Muscle of leg (tissue), 3 donors: ENCODE measurements at regions not wholly inside any gene's neighbourhood (a gene's known extent, or its start where the extent isn't known, plus 50 kb on each side); places are given as distances from the start of the nearest gene placed in this dataset.

ENCODE experiments used
- DNase-seq: peaks from one replicate; pipeline ENCODE4 v3.0.0; 2013
- H3K27ac ChIP-seq: one replicate; pipeline ENCODE4 v1.5.1; 2013; ENCODE audit warnings: mild to moderate bottlenecking, low read length, control low read depth
- H3K27me3 ChIP-seq: one replicate; pipeline ENCODE4 v1.6.1; 2013; ENCODE audit warnings: low read length; ENCODE audit not compliant: control insufficient read depth, insufficient read depth
- H3K36me3 ChIP-seq: one replicate; pipeline ENCODE4 v1.6.1; 2013; ENCODE audit warnings: low read length; ENCODE audit not compliant: control insufficient read depth, insufficient read depth
- H3K4me1 ChIP-seq: one replicate; pipeline ENCODE4 v1.6.1; 2013; ENCODE audit warnings: low read length; ENCODE audit not compliant: control insufficient read depth, insufficient read depth
- H3K4me3 ChIP-seq: one replicate; pipeline ENCODE4 v1.5.1; 2013; ENCODE audit warnings: low read length, control low read depth
- H3K9me3 ChIP-seq: replicated peaks from 2 replicates; pipeline ENCODE4 v1.6.1; 2013; ENCODE audit warnings: low read depth, low read length; ENCODE audit not compliant: control insufficient read depth
- WGBS: methylation state at CpG from one replicate; pipeline ENCODE4 v1.1.5; 2013; ENCODE audit warnings: missing lambda C conversion rate; ENCODE audit not compliant: insufficient coverage; 5-methylcytosine and 5-hydroxymethylcytosine counted together

DNA sequence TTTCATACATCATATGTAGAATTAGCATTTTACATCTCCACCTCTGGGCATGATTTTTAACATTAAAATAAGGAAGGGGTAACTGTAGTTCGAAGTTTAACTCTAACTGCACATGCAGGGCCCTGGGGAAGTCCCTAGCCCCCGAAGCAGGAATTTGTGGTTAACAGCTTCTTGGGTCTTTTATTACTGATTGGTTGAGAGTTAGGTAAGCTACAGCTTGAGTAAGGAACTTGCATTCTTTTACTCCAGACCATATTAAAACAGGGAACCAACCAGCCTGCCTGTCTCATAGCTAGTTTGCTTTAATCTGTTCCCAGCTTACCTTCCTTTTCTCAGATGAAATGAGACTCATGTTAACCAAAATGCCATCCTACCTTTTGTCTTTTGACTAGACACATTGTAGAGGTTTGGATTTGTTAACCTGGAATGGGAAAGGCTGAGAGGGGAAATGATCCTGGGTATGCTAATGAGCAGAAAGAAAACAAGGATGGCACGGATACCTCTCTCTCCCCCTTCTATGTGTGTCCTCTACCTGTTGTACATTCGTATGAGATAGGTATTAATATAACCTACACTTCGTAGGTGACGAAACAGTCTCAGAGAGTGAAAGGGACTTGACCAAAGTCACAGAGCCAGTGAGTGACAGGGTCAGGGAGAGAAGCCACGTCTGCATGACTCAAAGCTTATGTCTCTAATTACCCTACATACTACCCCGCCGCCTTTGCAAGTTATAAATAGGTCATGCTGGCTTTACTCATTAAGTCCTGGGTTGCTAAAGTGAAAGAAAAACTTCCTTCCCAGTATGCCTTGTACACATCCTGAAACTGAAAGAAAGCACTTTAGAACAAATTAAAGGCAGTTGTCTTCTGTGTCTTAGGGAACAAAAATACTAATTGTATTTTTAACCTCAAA, 119.5 kb upstream of the AFF2 start:
- Histone ChIP-seq H3K9me3 (peaks cover 2% of the 10 kb centered on the region), H3K4me3 (no peak overlapping the region), H3K27me3 (no peaks in the 10 kb centered on the region), H3K36me3 (no peaks in the 10 kb centered on the region), H3K4me1 (no peaks in the 10 kb centered on the region), H3K27ac (no peak overlapping the region)
- peak; percentile 15 for DNase-seq
- no CpG with 5 or more reads among the region's 9 CpGs for WGBS

GRCh38 chrX:148381603-148382002, 118.8 kb upstream of the AFF2 start:
- H3K36me3 ChIP-seq: no peaks in the 10 kb centered on the region
- H3K27ac ChIP-seq: no peak overlapping the region
- WGBS: 67% methylated on average over 2 of the region's 2 CpGs
- H3K27me3 ChIP-seq: no peaks in the 10 kb centered on the region
- no peaks in the 10 kb centered on the region for H3K9me3 ChIP-seq
- no peak for DNase-seq
- H3K4me3 ChIP-seq: no peak overlapping the region
- no peaks in the 10 kb centered on the region for H3K4me1 ChIP-seq

GRCh38 chrX:148382983-148383382, 117.4 kb upstream of the AFF2 start:
- Histone ChIP-seq H3K27me3 (no peaks in the 10 kb centered on the region), H3K9me3 (no peaks in the 10 kb centered on the region), H3K36me3 (no peaks in the 10 kb centered on the region), H3K4me3 (no peak overlapping the region), H3K4me1 (no peaks in the 10 kb centered on the region), H3K27ac (no peak overlapping the region)
- DNase-seq: no peak
- 83% methylated on average over 1 of the region's 2 CpGs for WGBS

- Histone ChIP-seq H3K9me3 (no peaks in the 10 kb centered on the region), H3K4me3 (no peak overlapping the region), H3K36me3 (no peaks in the 10 kb centered on the region), H3K27me3 (no peaks in the 10 kb centered on the region), H3K4me1 (no peaks in the 10 kb centered on the region), H3K27ac (no peak overlapping the region)
- DNase-seq: no peak
- 86% methylated on average over 1 of the region's 2 CpGs for WGBS
Observed at GRCh38 chrX:148385471-148385870, 114.9 kb upstream of the AFF2 start.

DNA sequence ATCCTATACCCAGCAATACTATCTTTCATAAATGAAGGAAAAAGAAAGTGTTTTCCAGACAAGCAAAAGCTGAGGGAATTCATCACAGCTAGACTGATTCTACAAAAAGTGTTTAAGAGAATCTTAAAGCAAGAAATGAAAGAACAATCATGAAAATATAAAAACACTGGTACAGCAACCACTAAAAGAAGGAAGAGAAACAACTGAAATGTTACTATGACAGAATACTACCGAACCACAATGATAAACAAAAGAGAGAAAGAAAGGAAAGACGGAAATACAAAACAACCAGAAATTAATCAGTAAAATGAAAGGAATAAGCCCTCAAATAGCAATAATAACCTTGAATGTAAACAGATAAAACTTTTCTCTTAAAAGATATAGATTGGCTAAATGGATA, 110.8 kb upstream of the AFF2 start:
- Histone ChIP-seq H3K4me1 (no peaks in the 10 kb centered on the region), H3K27me3 (no peaks in the 10 kb centered on the region), H3K27ac (no peak overlapping the region), H3K36me3 (no peaks in the 10 kb centered on the region), H3K9me3 (no peaks in the 10 kb centered on the region), H3K4me3 (no peak overlapping the region)
- no CpG with 5 or more reads among the region's 2 CpGs for WGBS
- DNase-seq: no peak

DNA sequence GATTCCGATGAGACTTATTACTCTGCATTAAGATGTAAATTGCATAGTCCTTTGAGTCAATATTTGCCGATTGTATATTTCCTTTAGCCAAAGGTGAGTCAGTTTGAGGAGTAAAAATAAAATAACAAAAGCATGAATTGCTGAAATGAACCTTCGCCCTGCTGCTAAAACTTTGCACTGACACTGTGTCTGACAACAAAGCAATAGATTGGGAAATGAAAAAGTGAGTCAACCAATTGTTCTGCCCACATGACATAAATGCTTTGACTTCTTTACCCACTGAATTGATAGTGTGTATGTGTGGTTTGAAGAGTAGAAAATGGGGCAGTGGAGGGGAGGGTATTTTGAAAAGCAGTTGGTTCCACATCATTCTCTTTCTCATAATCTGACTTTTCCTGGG, 88.4 kb upstream of the AFF2 start:
- DNase-seq: no peak
- Histone ChIP-seq H3K27me3 (no peaks in the 10 kb centered on the region), H3K27ac (no peak overlapping the region), H3K36me3 (no peaks in the 10 kb centered on the region), H3K4me3 (no peak overlapping the region), H3K4me1 (no peaks in the 10 kb centered on the region), H3K9me3 (no peaks in the 10 kb centered on the region)
- WGBS: 57% methylated on average over 1 of the region's 3 CpGs

DNA sequence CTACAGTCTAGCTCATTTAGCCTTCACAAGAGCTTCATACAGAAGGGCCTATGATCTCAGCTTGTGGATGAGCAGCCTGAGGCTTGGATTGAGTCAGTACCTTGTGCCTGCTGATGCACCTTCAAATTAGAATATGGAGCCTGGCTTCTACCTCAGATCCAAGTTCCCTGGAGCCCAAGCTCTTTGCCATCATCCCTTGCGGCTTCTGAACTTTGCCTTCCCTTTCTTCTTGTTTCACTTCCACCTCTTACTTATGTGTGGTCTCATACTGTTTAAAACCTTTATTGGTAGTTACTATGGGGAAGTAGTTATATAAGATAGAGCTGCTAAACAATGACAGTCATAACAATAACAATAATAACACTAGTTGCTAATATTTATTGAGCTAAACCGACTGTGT, 84.3 kb upstream of the AFF2 start:
- WGBS: no CpG with 5 or more reads among the region's 2 CpGs
- H3K4me1 ChIP-seq: no peaks in the 10 kb centered on the region
- no peak overlapping the region for H3K4me3 ChIP-seq
- no peaks in the 10 kb centered on the region for H3K9me3 ChIP-seq
- peak; percentile 2 for DNase-seq
- H3K27me3 ChIP-seq: no peaks in the 10 kb centered on the region
- H3K36me3 ChIP-seq: no peaks in the 10 kb centered on the region
- H3K27ac ChIP-seq: no peak overlapping the region

DNA sequence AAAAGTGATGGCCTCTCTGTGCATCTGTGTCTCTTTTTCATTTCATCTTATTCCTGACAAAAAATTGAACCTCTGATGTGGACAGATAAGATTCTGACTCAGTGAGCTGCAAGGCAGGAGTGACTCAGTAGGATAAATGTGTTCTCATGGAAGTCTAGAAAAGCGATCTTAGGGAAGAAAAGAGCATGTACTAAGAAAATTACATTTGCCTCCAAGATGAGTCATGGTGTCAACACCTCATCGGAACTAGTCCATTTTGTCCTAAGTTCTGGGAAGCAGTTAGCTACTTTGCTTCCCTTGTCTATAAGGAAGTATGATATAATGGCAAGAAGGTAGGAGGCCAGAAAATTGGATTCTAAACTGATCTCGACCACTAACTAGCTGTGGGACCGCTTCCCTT, 83.5 kb upstream of the AFF2 start:
- Histone ChIP-seq H3K27me3 (no peaks in the 10 kb centered on the region), H3K9me3 (no peaks in the 10 kb centered on the region), H3K36me3 (no peaks in the 10 kb centered on the region), H3K4me3 (no peak overlapping the region), H3K27ac (no peak overlapping the region), H3K4me1 (no peaks in the 10 kb centered on the region)
- DNase-seq: no peak
- 100% methylated on average over 2 of the region's 4 CpGs for WGBS

- Histone ChIP-seq H3K4me3 (no peak overlapping the region), H3K4me1 (no peaks in the 10 kb centered on the region), H3K9me3 (no peaks in the 10 kb centered on the region), H3K27ac (no peak overlapping the region), H3K27me3 (no peaks in the 10 kb centered on the region), H3K36me3 (no peaks in the 10 kb centered on the region)
- no CpG with 5 or more reads among the region's 3 CpGs for WGBS
- no peak for DNase-seq
Observed at GRCh38 chrX:148417934-148418333, 82.5 kb upstream of the AFF2 start.

DNA sequence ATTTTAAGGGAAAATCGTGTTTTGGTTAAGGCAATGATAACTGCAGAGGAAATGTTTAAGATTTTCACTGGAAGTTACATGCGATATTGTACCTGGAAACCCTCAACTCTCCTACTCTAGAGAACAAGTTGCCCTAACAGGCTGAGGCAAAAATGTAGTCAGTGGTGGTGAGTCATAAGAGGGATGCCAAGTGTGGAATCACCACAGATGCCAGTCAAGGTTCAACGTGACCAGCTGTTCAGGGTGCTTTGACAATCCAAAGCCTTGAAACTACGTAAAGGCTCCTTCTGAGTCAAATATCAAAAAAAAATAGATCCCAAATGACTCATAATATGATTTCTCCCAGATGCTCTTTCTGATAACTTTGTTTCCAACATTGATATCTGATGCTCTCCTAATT, 77.9 kb upstream of the AFF2 start:
- no peaks in the 10 kb centered on the region for H3K4me1 ChIP-seq
- no peaks in the 10 kb centered on the region for H3K9me3 ChIP-seq
- no peak overlapping the region for H3K4me3 ChIP-seq
- no peaks in the 10 kb centered on the region for H3K36me3 ChIP-seq
- H3K27me3 ChIP-seq: no peaks in the 10 kb centered on the region
- 61% methylated on average over 2 of the region's 4 CpGs for WGBS
- H3K27ac ChIP-seq: no peak overlapping the region
- no peak for DNase-seq

GRCh38 chrX:148424570-148424969, 75.8 kb upstream of the AFF2 start:
- Histone ChIP-seq H3K27me3 (no peaks in the 10 kb centered on the region), H3K4me1 (no peaks in the 10 kb centered on the region), H3K27ac (no peak overlapping the region), H3K36me3 (no peaks in the 10 kb centered on the region), H3K9me3 (no peaks in the 10 kb centered on the region), H3K4me3 (no peak overlapping the region)
- DNase-seq: no peak
- WGBS: no CpG with 5 or more reads among the region's 2 CpGs
